ENCODE measurements at regions not wholly inside any gene's neighbourhood (a gene's known extent, or its start where the extent isn't known, plus 50 kb on each side); places are given as distances from the start of the nearest gene placed in this dataset.
A peak's percentile ranks its signal among the peaks of the same experiment; 100 is the strongest.

GRCh38 chr18:61093965-61094364 lies 239.3 kb upstream of the CDH20 start:
- peak; percentile 78 for DNase-seq

GRCh38 chr18:61096226-61096625 lies 237.0 kb upstream of the CDH20 start:
- no peak for DNase-seq

- DNase-seq = no peak
Observed at GRCh38 chr18:61107113-61107512, 226.1 kb upstream of the CDH20 start.

GRCh38 chr18:61108706-61109105 lies 224.5 kb upstream of the CDH20 start:
- DNase-seq = no peak

- DNase-seq = no peak
Observed at GRCh38 chr18:61123309-61123708, 209.9 kb upstream of the CDH20 start.

- peak; percentile 97 for DNase-seq
Observed at GRCh38 chr18:61127714-61128467, 205.3 kb upstream of the CDH20 start.

GRCh38 chr18:61129001-61129400 lies 204.2 kb upstream of the CDH20 start:
- no peak for DNase-seq

GRCh38 chr18:61132031-61132430 lies 201.2 kb upstream of the CDH20 start:
- DNase-seq = no peak

- DNase-seq = no peak
Observed at GRCh38 chr18:61133783-61134182, 199.4 kb upstream of the CDH20 start.

GRCh38 chr18:61136711-61137251 lies 196.4 kb upstream of the CDH20 start:
- DNase-seq = no peak

GRCh38 chr18:61141691-61142090 lies 191.5 kb upstream of the CDH20 start:
- DNase-seq = no peak

- no peak for DNase-seq
Observed at GRCh38 chr18:61148322-61148721, 184.9 kb upstream of the CDH20 start.

- DNase-seq = no peak
Observed at GRCh38 chr18:61149786-61150185, 183.4 kb upstream of the CDH20 start.

- no peak for DNase-seq
Observed at GRCh38 chr18:61153571-61153970, 179.7 kb upstream of the CDH20 start.

GRCh38 chr18:61154866-61155265 lies 178.4 kb upstream of the CDH20 start:
- DNase-seq = no peak

- DNase-seq = no peak
Observed at GRCh38 chr18:61155586-61155985, 177.6 kb upstream of the CDH20 start.

- no peak for DNase-seq
Observed at GRCh38 chr18:61157451-61157850, 175.8 kb upstream of the CDH20 start.

GRCh38 chr18:61159246-61159645 lies 174.0 kb upstream of the CDH20 start:
- no peak for DNase-seq

GRCh38 chr18:61164321-61164720 lies 168.9 kb upstream of the CDH20 start:
- DNase-seq = no peak

GRCh38 chr18:61167902-61168301 lies 165.3 kb upstream of the CDH20 start:
- no peak for DNase-seq

- no peak for DNase-seq
Observed at GRCh38 chr18:61169386-61169785, 163.8 kb upstream of the CDH20 start.

GRCh38 chr18:61172624-61173023 lies 160.6 kb upstream of the CDH20 start:
- no peak for DNase-seq

- no peak for DNase-seq
Observed at GRCh38 chr18:61173554-61173953, 159.7 kb upstream of the CDH20 start.

GRCh38 chr18:61183798-61184197 lies 149.4 kb upstream of the CDH20 start:
- DNase-seq = no peak

GRCh38 chr18:61187971-61188370 lies 145.3 kb upstream of the CDH20 start:
- no peak for DNase-seq

All from COR-L47 (cell line).